AG04450 (cell line): ENCODE measurements at regions not wholly inside any gene's neighbourhood (a gene's known extent, or its start where the extent isn't known, plus 50 kb on each side); places are given as distances from the start of the nearest gene placed in this dataset.

Experiments used
- CTCF ChIA-PET: fragments of 300-600, 350-600 bp; formaldehyde crosslinking; extraction: SDS; loops from one replicate; lab custom pipeline; 2022; ENCODE audit warnings: antibody characterized with exemption, inconsistent platforms; lab: Charles Lee
- POLR2A ChIA-PET: fragments of 350-600 bp; formaldehyde crosslinking; extraction: SDS; loops from one replicate; lab custom pipeline; 2021; ENCODE audit warnings: antibody characterized with exemption, inconsistent platforms; lab: Yijun Ruan, JAX
- DNase-seq: peaks from one replicate; pipeline ENCODE4 v3.0.0-alpha.2; 2011; ENCODE audit warnings: low read depth, low spot score
- H3K27ac ChIP-seq: one replicate; pipeline ENCODE4 v1.5.1; 2012; ENCODE audit warnings: low read depth, low read length, control low read depth
- H3K27me3 ChIP-seq: one replicate; pipeline ENCODE4 v1.6.0; 2012; ENCODE audit warnings: low read length; ENCODE audit not compliant: control insufficient read depth, insufficient read depth
- H3K4me3 ChIP-seq: 2 replicates; pipeline ENCODE4 v1.5.1; 2011; ENCODE audit warnings: mild to moderate bottlenecking, low read depth, low read length, control low read depth
- H3K9me3 ChIP-seq: 2 replicates; pipeline ENCODE4 v1.5.1; 2012; ENCODE audit warnings: low read length; ENCODE audit not compliant: control insufficient read depth, insufficient read depth
- TF ChIP-seq, protein P1 (sequence below): IDR thresholded peaks from 2 replicates; pipeline ENCODE4 v1.5.1; 2011; ENCODE audit warnings: low read depth, low read length, control low read depth, inconsistent platforms

DNA sequence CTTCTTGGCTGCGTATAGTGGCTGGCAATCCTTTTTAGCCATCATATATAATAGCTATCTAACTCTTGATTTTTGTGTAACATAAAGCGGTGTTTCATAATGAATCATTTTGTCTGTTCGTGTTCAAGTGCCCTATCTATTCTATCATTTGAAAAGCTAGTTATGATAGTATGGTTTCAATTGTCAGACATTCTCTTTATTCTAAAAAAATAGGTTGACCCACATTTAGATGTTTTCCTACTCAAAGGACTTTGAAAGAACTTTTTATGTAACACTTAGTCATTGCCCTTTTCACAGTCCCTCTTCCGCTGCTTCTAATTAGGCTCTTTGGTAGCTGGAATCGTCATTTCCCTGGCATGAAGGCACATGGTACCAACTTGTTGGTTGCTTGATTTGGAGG, 272.2 kb upstream of the B3GALT2 start:
- Histone ChIP-seq H3K27ac (no peak overlapping the region), H3K27me3 (no peaks in the 10 kb centered on the region), H3K9me3 (no peaks in the 10 kb centered on the region), H3K4me3 (no peak overlapping the region)
- TF ChIP-seq, protein P1, sequence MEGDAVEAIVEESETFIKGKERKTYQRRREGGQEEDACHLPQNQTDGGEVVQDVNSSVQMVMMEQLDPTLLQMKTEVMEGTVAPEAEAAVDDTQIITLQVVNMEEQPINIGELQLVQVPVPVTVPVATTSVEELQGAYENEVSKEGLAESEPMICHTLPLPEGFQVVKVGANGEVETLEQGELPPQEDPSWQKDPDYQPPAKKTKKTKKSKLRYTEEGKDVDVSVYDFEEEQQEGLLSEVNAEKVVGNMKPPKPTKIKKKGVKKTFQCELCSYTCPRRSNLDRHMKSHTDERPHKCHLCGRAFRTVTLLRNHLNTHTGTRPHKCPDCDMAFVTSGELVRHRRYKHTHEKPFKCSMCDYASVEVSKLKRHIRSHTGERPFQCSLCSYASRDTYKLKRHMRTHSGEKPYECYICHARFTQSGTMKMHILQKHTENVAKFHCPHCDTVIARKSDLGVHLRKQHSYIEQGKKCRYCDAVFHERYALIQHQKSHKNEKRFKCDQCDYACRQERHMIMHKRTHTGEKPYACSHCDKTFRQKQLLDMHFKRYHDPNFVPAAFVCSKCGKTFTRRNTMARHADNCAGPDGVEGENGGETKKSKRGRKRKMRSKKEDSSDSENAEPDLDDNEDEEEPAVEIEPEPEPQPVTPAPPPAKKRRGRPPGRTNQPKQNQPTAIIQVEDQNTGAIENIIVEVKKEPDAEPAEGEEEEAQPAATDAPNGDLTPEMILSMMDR, result no peak
- ChIA-PET POLR2A (no interaction called here), CTCF (interaction anchor here (0.5 kb wide), 1 partner anchor 261 kb away, joined by 5 read pairs; no protein-coding TSS in a partner anchor)
- no peak for DNase-seq

DNA sequence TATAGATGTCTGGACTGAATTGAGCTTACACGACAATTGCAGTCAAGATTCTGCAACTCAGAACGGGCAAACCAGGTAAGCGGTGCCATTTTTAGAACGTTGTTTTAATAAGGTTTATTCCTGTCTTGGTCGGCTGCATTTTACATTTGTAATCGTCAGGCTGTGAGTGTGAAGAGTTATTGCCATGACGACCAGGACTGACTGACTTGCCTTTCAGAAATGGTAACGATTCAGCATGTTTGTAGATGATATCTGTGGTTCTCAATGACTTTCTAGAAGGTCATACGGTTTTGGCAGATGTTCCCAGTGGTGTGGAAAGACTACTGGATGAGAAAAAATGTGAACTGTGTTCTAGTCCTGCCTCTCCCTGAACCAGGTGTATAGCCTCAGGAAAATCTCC, 271.3 kb upstream of the B3GALT2 start:
- POLR2A ChIA-PET, result no interaction called here
- H3K27me3 ChIP-seq, result no peaks in the 10 kb centered on the region
- H3K4me3 ChIP-seq, result no peak overlapping the region
- no peak for DNase-seq
- CTCF ChIA-PET, result no interaction called here
- TF ChIP-seq, protein P1, result no peak
- H3K9me3 ChIP-seq, result no peaks in the 10 kb centered on the region
- H3K27ac ChIP-seq, result no peak overlapping the region

DNA sequence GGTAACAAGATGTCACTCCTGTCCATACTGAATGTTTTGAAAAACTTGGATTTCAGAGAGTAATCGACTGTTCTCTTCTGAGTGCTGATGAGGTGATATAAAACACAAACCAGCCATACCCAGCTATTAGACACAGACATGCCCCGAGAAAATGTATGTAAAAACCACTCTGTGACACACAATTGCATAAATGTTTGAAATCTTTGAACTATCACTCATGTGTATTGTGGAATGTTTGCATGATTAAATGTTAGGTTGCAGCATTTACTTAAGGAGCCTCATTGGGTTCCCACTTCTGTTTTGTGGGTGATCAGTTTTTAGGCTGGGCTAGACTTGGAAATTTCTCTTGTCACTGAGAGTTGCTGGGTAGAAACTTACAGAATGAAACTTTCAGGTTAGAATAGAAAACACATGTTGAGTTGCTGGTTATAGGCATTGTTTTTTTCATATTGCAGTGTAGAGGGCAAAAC, 270.4 kb upstream of the B3GALT2 start:
- no peak overlapping the region for H3K4me3 ChIP-seq
- DNase-seq, result no peak
- no peaks in the 10 kb centered on the region for H3K27me3 ChIP-seq
- ChIA-PET CTCF (no interaction called here), POLR2A (no interaction called here)
- H3K9me3 ChIP-seq, result no peaks in the 10 kb centered on the region
- TF ChIP-seq, protein P1, result no peak
- H3K27ac ChIP-seq, result no peak overlapping the region

DNA sequence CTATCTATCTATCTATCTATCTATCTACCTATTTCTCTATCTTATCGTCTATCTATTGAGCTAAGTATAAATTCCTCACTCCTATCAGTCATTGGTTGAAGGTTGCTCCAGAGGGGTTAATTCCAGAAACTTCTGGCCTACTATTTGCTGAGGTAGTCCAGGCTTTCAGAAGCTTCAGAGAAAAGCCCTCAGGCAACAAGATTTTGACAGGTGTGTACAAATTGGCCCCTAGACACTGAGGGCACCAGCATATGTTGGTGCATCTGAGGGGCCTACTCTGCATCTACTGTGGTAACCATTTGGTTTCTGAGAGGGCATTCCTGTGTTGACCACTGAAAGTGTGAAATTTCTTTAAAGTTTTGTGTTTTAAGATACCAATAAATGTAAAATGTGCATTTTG, 265.2 kb upstream of the B3GALT2 start:
- TF ChIP-seq, protein P1, result no peak
- ChIA-PET POLR2A (no interaction called here), CTCF (no interaction called here)
- H3K4me3 ChIP-seq, result no peak overlapping the region
- H3K9me3 ChIP-seq, result no peaks in the 10 kb centered on the region
- DNase-seq, result no peak
- no peaks in the 10 kb centered on the region for H3K27me3 ChIP-seq
- no peak overlapping the region for H3K27ac ChIP-seq

DNA sequence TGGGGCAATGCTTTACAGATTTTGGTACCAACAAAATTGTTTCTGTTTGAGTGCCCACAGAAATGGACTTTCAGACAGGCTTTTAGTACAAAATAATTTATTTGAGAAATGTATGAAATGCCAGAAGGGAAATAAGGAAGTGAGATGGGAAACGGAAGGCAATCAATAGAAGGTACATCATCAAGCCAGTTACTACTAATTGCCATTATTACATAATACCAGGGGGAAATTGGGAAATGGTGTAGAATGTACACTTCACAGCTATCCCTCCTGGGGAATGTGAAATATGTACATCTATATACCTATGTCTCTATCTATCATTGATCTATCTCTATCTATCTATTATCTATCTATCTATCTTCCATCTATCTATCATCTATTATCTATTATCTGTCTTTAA, 264.6 kb upstream of the B3GALT2 start:
- no peak for DNase-seq
- Histone ChIP-seq H3K27me3 (no peaks in the 10 kb centered on the region), H3K4me3 (no peak overlapping the region), H3K9me3 (no peaks in the 10 kb centered on the region), H3K27ac (no peak overlapping the region)
- CTCF ChIA-PET, result no interaction called here
- POLR2A ChIA-PET, result no interaction called here
- TF ChIP-seq, protein P1, result no peak
